CD8-positive, alpha-beta memory T cell (primary cell): ENCODE measurements at regions not wholly inside any gene's neighbourhood (a gene's known extent, or its start where the extent isn't known, plus 50 kb on each side); places are given as distances from the start of the nearest gene placed in this dataset.

ENCODE experiments used
- CTCF ChIA-PET: fragments of 350-600 bp; sonication (Branson Sonifier 250); formaldehyde crosslinking; loops from one replicate; lab custom pipeline; 2021; ENCODE audit warnings: antibody characterized with exemption; lab: Charles Lee
- POLR2A ChIA-PET: fragments of 350-600 bp; sonication (Branson Sonifier 250); formaldehyde crosslinking; loops from one replicate; lab custom pipeline; 2021; ENCODE audit warnings: antibody characterized with exemption; lab: Charles Lee
- DNase-seq, 5 donors: peaks; one replicate each; pipeline versions ENCODE4 v3.0.0 to v3.0.0-alpha.2; 2020 to 2022; ENCODE audit warnings: mixed read lengths in 1 of 5
- H3K27ac ChIP-seq: one replicate; pipeline ENCODE4 v1.7.0; 2013; ENCODE audit warnings: low read depth, mild to moderate bottlenecking, low read length, moderate library complexity
- H3K27me3 ChIP-seq: 2 replicates; pipeline ENCODE4 v1.7.0; 2013; ENCODE audit warnings: low read length, mild to moderate bottlenecking; ENCODE audit not compliant: insufficient read depth, poor library complexity, severe bottlenecking
- H3K36me3 ChIP-seq: 2 replicates; pipeline ENCODE4 v1.7.0; 2013; ENCODE audit warnings: mild to moderate bottlenecking, low read length, moderate library complexity; ENCODE audit not compliant: insufficient read depth
- H3K4me1 ChIP-seq: 2 replicates; pipeline ENCODE4 v1.7.0; 2013; ENCODE audit warnings: mild to moderate bottlenecking, low read length, moderate library complexity; ENCODE audit not compliant: insufficient read depth
- H3K4me3 ChIP-seq: 2 replicates; pipeline ENCODE4 v1.7.0; 2013; ENCODE audit warnings: mild to moderate bottlenecking, low read length
- H3K9me3 ChIP-seq: 2 replicates; pipeline ENCODE4 v1.7.0; 2013; ENCODE audit warnings: mild to moderate bottlenecking, low read length
- H3K27ac Mint-ChIP-seq, 8 donors: one replicate each; pipeline ENCODE4 v1.8.0; 2020 to 2021; ENCODE audit warnings: mixed read lengths in 8 of 8, mild to moderate bottlenecking in 6 of 8, inconsistent platforms in 3 of 8, moderate library complexity in 3 of 8
- H3K27me3 Mint-ChIP-seq, 2 donors: one replicate each; pipeline ENCODE4 v1.8.0; 2020 to 2021; ENCODE audit warnings: mixed read lengths in 2 of 2, mild to moderate bottlenecking in 1 of 2, moderate library complexity in 1 of 2
- H3K36me3 Mint-ChIP-seq, 3 donors: one replicate each; pipeline ENCODE4 v1.8.0; 2020 to 2021; ENCODE audit warnings: mixed read lengths in 3 of 3, inconsistent platforms in 1 of 3, mild to moderate bottlenecking in 1 of 3
- H3K4me1 Mint-ChIP-seq, 3 donors: one replicate each; pipeline ENCODE4 v1.8.0; 2020 to 2021; ENCODE audit warnings: mixed read lengths in 3 of 3, inconsistent platforms in 1 of 3, mild to moderate bottlenecking in 1 of 3
- H3K4me3 Mint-ChIP-seq, 7 donors: one replicate each; pipeline ENCODE4 v1.8.0; 2020 to 2021; ENCODE audit warnings: mixed read lengths in 7 of 7, mild to moderate bottlenecking in 6 of 7, moderate library complexity in 4 of 7, inconsistent platforms in 2 of 7
- H3K9me3 Mint-ChIP-seq, 5 donors: one replicate each; pipeline ENCODE4 v1.8.0; 2020 to 2022; ENCODE audit warnings: mixed read lengths in 5 of 5, mild to moderate bottlenecking in 3 of 5, moderate library complexity in 2 of 5, inconsistent platforms in 1 of 5

DNA sequence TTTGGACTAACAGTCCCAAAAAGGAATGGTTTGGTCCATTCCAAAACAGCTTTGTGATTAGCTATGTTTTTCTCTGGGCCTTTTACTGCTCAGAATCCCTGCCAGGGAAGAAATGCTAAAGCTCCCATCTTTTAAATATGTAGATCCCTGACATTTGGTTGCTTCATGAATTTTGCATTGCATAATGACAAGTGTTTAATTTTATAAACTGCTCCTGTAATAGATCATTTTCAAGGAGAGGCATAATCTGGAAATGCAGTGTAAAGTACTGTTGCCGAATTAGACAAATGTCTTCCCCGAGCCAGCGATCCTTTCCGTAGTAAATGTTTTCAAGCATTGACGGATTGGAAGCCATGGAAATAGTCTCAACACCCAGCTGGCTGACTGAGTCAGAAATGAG lies 291.3 kb upstream of the PRKD1 start:
- Mint-ChIP-seq H3K36me3 (no peaks in the 10 kb centered on the region), H3K9me3 (peaks cover 0 to 5% (median 2%) of the 10 kb centered on the region in 5 donors), H3K27ac (no peak overlapping the region), H3K4me1 (no peaks in the 10 kb centered on the region), H3K4me3 (no peak overlapping the region), H3K27me3 (no peaks in the 10 kb centered on the region)
- no peak for DNase-seq
- POLR2A ChIA-PET = no interaction called here
- Histone ChIP-seq H3K27me3 (no peaks in the 10 kb centered on the region), H3K9me3 (no peaks in the 10 kb centered on the region), H3K4me3 (no peak overlapping the region), H3K4me1 (no peaks in the 10 kb centered on the region), H3K36me3 (no peaks in the 10 kb centered on the region), H3K27ac (no peak overlapping the region)
- CTCF ChIA-PET = no interaction called here

DNA sequence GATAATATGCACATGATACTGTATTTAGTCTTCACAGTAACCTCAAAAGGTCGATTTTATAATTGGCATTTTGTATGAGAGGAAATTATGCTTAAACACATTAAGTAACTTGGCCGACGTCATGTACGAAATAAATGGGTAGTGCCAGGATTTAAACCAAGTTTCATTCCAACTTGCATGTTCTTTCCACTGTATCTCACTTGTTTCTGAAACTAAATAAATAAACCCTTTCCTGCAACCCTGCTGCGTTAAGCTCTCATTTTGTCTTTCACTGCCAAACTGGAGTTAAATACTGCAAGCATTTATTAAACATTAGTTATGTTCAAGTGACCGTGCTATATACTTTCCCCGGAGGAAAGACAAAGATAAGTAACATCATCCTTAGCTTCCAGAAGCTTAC lies 293.9 kb upstream of the PRKD1 start:
- no peaks in the 10 kb centered on the region for H3K4me1 Mint-ChIP-seq
- H3K4me3 Mint-ChIP-seq = no peak overlapping the region
- ChIA-PET POLR2A (no interaction called here), CTCF (no interaction called here)
- Histone ChIP-seq H3K9me3 (no peaks in the 10 kb centered on the region), H3K27me3 (no peaks in the 10 kb centered on the region), H3K36me3 (no peaks in the 10 kb centered on the region), H3K27ac (no peak overlapping the region), H3K4me1 (no peaks in the 10 kb centered on the region), H3K4me3 (no peak overlapping the region)
- H3K27me3 Mint-ChIP-seq = no peaks in the 10 kb centered on the region
- H3K9me3 Mint-ChIP-seq = peaks cover 0 to 10% (median 2%) of the 10 kb centered on the region in 5 donors
- no peak for DNase-seq
- no peak overlapping the region for H3K27ac Mint-ChIP-seq
- H3K36me3 Mint-ChIP-seq = no peaks in the 10 kb centered on the region

DNA sequence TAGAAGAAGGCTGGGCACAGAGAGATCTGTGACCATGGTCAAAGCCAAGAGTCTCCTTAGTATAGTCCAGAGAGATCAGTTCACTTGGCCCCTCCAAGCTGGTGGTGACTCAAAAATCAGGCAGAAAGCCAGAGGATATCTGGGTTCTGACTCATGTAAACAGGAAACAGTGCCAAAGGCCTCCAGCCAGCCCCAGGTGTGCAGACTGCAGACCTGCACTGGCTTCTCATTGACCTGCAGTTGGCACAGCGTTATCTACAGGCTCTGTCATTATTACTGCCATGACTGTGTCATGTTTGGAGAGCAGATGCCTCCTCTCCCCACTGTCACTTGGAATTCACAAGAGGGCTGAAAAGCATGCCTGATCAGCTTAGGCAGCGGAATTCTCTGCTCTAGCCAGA lies 295.7 kb upstream of the PRKD1 start:
- H3K4me1 ChIP-seq = no peaks in the 10 kb centered on the region
- Mint-ChIP-seq H3K36me3 (no peaks in the 10 kb centered on the region), H3K4me1 (no peaks in the 10 kb centered on the region), H3K9me3 (peaks cover 0 to 10% (median 4%) of the 10 kb centered on the region in 5 donors), H3K27ac (no peak overlapping the region), H3K4me3 (no peak overlapping the region), H3K27me3 (no peaks in the 10 kb centered on the region)
- H3K27ac ChIP-seq = no peak overlapping the region
- ChIA-PET CTCF (no interaction called here), POLR2A (no interaction called here)
- H3K27me3 ChIP-seq = no peaks in the 10 kb centered on the region
- DNase-seq = no peak
- H3K4me3 ChIP-seq = no peak overlapping the region
- H3K9me3 ChIP-seq = no peaks in the 10 kb centered on the region
- H3K36me3 ChIP-seq = no peaks in the 10 kb centered on the region

DNA sequence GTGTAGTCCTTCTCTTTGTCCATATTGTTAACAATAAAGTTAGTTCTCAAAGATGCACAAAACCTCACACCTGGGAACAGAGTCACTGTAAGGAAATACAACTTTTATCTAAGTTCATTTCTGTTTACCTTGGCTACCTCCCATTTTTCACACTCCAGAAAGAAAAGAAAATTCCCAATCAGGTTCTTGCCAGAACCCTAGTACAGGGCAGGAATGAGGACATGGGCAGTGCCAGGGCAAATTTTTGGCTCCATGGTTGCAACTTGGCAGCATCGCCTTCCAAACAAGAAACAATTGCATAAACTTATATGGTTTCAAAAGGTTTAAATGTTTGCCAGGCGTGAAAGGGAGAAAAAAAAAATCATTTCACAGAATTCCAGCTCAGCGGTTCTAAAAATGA lies 296.3 kb upstream of the PRKD1 start:
- Mint-ChIP-seq H3K27ac (no peak overlapping the region), H3K9me3 (peaks cover 0 to 10% (median 4%) of the 10 kb centered on the region in 5 donors), H3K4me3 (no peak overlapping the region), H3K36me3 (no peaks in the 10 kb centered on the region), H3K4me1 (no peaks in the 10 kb centered on the region), H3K27me3 (no peaks in the 10 kb centered on the region)
- Histone ChIP-seq H3K9me3 (no peaks in the 10 kb centered on the region), H3K4me1 (no peaks in the 10 kb centered on the region), H3K27ac (no peak overlapping the region), H3K4me3 (no peak overlapping the region), H3K36me3 (no peaks in the 10 kb centered on the region), H3K27me3 (no peaks in the 10 kb centered on the region)
- POLR2A ChIA-PET = no interaction called here
- DNase-seq = no peak
- CTCF ChIA-PET = no interaction called here

DNA sequence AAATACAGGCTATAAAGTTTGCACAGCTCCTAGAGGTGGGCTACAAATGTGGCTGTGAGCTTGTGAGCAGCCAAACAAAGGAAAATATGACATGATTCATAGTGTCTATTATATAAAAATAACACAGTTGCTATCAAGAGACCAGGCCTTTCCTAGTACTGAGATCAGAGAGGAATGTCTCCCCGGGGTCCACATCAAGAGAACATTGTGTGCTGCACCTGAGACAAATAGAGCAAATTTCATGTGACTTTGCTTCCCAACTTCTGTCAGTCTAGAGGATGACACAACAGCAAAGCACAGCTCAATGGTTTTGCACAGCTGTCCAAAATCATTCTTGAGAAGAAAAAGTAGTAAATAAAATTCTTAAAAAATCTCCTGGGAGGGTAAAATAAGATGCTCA lies 297.5 kb upstream of the PRKD1 start:
- H3K4me1 Mint-ChIP-seq = no peaks in the 10 kb centered on the region
- H3K27ac Mint-ChIP-seq = no peak overlapping the region
- H3K36me3 Mint-ChIP-seq = no peaks in the 10 kb centered on the region
- peaks cover 0 to 10% (median 2%) of the 10 kb centered on the region in 5 donors for H3K9me3 Mint-ChIP-seq
- H3K36me3 ChIP-seq = no peaks in the 10 kb centered on the region
- no peak overlapping the region for H3K4me3 Mint-ChIP-seq
- H3K27me3 Mint-ChIP-seq = peaks cover 0 to 1% of the 10 kb centered on the region in 2 donors
- ChIA-PET CTCF (no interaction called here), POLR2A (no interaction called here)
- no peaks in the 10 kb centered on the region for H3K4me1 ChIP-seq
- H3K9me3 ChIP-seq = no peaks in the 10 kb centered on the region
- no peak overlapping the region for H3K27ac ChIP-seq
- DNase-seq = no peak
- no peak overlapping the region for H3K4me3 ChIP-seq
- no peaks in the 10 kb centered on the region for H3K27me3 ChIP-seq

DNA sequence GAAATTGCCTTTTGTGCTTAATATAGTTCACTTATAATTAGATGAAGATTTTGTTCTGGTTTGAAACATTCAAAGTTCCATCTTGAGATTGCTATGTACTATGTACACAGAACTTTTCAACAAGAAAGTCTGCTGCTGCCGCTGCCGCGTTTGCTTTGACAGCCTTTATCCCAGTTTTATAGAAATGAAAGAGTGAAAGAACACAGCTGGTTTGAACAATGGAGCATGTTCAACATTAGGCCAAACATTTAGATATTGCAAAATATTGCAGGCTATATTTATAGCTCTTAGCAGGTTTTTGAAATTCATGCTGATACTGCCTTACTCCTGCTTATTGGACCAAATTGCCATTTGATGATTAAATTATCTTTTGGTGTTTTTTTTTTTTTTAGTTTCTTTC lies 299.8 kb upstream of the PRKD1 start:
- H3K36me3 Mint-ChIP-seq = no peaks in the 10 kb centered on the region
- no peak overlapping the region for H3K4me3 Mint-ChIP-seq
- no peaks in the 10 kb centered on the region for H3K9me3 ChIP-seq
- DNase-seq = no peak
- POLR2A ChIA-PET = no interaction called here
- H3K9me3 Mint-ChIP-seq = peaks cover 0 to 6% (median 3%) of the 10 kb centered on the region in 5 donors
- peaks cover 0 to 1% of the 10 kb centered on the region in 2 donors for H3K27me3 Mint-ChIP-seq
- H3K4me1 Mint-ChIP-seq = no peaks in the 10 kb centered on the region
- H3K27me3 ChIP-seq = no peaks in the 10 kb centered on the region
- CTCF ChIA-PET = no interaction called here
- H3K27ac ChIP-seq = no peak overlapping the region
- H3K4me1 ChIP-seq = no peaks in the 10 kb centered on the region
- H3K36me3 ChIP-seq = no peaks in the 10 kb centered on the region
- no peak overlapping the region for H3K4me3 ChIP-seq
- H3K27ac Mint-ChIP-seq = no peak overlapping the region

DNA sequence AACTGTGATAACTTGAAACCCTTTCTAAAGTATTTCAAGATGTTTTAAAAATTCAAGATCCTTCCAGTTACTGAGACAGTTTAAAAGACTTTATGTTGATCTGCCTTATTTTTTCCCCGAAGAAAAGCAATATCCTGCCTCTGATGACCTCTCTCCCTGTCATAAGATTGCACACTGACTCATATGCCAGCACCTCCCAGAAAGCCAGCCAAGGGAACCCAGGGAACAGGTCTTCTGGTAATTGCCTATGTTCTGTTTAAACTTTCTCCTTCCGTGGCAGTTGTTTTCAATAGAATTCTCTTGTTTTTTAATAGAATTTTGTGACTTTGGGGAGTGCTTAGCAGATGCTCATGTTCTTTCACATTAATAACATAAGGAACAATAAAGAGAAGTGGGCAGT lies 300.2 kb upstream of the PRKD1 start:
- H3K36me3 ChIP-seq = no peaks in the 10 kb centered on the region
- Mint-ChIP-seq H3K36me3 (no peaks in the 10 kb centered on the region), H3K27me3 (peaks cover 0 to 1% of the 10 kb centered on the region in 2 donors), H3K9me3 (peaks cover 0 to 6% (median 3%) of the 10 kb centered on the region in 5 donors), H3K27ac (no peak overlapping the region), H3K4me1 (no peaks in the 10 kb centered on the region), H3K4me3 (no peak overlapping the region)
- no peak overlapping the region for H3K27ac ChIP-seq
- ChIA-PET POLR2A (no interaction called here), CTCF (no interaction called here)
- no peaks in the 10 kb centered on the region for H3K27me3 ChIP-seq
- no peak for DNase-seq
- no peak overlapping the region for H3K4me3 ChIP-seq
- no peaks in the 10 kb centered on the region for H3K9me3 ChIP-seq
- H3K4me1 ChIP-seq = no peaks in the 10 kb centered on the region

DNA sequence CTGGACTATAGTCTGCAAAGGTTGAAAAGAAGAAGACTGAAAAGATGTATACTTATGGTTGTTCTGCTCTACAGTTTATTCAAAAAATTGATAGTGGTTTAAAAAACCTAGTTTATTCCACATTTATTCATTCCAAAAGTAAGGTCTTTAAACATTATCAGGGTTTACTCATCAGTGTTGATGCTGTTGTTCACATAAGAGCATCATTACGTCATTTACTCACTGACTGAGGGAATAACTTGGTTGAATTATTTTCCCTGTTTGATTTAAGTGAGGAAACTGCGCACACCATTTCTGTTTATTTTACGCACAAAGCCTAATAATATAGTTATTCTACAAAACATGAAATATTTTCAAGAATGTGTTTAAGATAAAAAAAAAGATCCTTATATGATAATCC lies 303.1 kb upstream of the PRKD1 start:
- POLR2A ChIA-PET = no interaction called here

DNA sequence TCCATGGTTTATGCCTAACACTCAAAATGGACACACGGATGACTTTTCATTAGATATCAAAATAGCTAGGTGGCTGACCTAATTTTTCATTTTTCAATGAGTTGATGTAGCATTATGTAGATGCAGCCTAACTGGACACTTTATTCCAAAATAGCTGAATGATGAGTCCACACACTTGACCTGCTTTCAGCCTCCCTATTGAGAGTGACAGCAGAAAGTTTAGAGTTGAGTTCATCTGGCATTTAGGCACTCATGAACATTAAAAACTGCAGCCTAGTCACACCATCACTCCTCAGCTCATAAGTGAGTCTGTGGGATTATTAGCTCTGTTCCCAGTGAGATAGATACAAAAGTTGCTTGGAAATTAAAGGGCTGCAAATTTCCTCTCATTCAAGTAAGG lies 307.3 kb upstream of the PRKD1 start:
- ChIA-PET POLR2A (no interaction called here), CTCF (no interaction called here)
- no peaks in the 10 kb centered on the region for H3K27me3 ChIP-seq
- H3K27ac ChIP-seq = no peak overlapping the region
- Mint-ChIP-seq H3K4me1 (no peaks in the 10 kb centered on the region), H3K36me3 (no peaks in the 10 kb centered on the region), H3K4me3 (no peak overlapping the region), H3K27ac (no peak overlapping the region), H3K9me3 (peaks cover 0 to 5% (median 0%) of the 10 kb centered on the region in 5 donors), H3K27me3 (no peaks in the 10 kb centered on the region)
- no peaks in the 10 kb centered on the region for H3K9me3 ChIP-seq
- H3K36me3 ChIP-seq = no peaks in the 10 kb centered on the region
- no peaks in the 10 kb centered on the region for H3K4me1 ChIP-seq
- H3K4me3 ChIP-seq = no peak overlapping the region
- no peak for DNase-seq

More for the DNA sequence above, 303.1 kb upstream of the PRKD1 start:
- Mint-ChIP-seq H3K27me3 (peaks cover 0 to 1% of the 10 kb centered on the region in 2 donors), H3K36me3 (no peaks in the 10 kb centered on the region), H3K4me1 (no peaks in the 10 kb centered on the region), H3K9me3 (peaks cover 0 to 6% (median 3%) of the 10 kb centered on the region in 5 donors), H3K27ac (no peak overlapping the region), H3K4me3 (no peak overlapping the region)
- no peak for DNase-seq
- H3K4me3 ChIP-seq = no peak overlapping the region
- H3K4me1 ChIP-seq = no peaks in the 10 kb centered on the region
- no peaks in the 10 kb centered on the region for H3K9me3 ChIP-seq
- H3K36me3 ChIP-seq = no peaks in the 10 kb centered on the region
- CTCF ChIA-PET = no interaction called here
- H3K27ac ChIP-seq = no peak overlapping the region
- no peaks in the 10 kb centered on the region for H3K27me3 ChIP-seq
